ENCODE measurements at regions not wholly inside any gene's neighbourhood (a gene's known extent, or its start where the extent isn't known, plus 50 kb on each side); places are given as distances from the start of the nearest gene placed in this dataset.

- H3K27me3 ChIP-seq = no peaks in the 10 kb centered on the region
- peaks cover 0 to 9% (median 0%) of the 10 kb centered on the region in 4 donors for H3K4me1 ChIP-seq
- TF ChIP-seq POLR2A (IDR thresholded peaks at IDR 0.05) = no peak
- TF ChIP-seq CTCF (IDR thresholded peaks at IDR 0.05) = no peak
- TF ChIP-seq EP300 (IDR thresholded peaks at IDR 0.05) = no peak
- no peaks in the 10 kb centered on the region for H3K9me3 ChIP-seq
- no peak overlapping the region for H3K4me3 ChIP-seq
- no peaks in the 10 kb centered on the region for H3K36me3 ChIP-seq
- WGBS, 2 donors = 58 to 65% methylated on average over 2 of the region's 2 CpGs
- no peak for DNase-seq (ENCODE audit: low spot score in 2 of 2)
- no peak overlapping the region for H3K27ac ChIP-seq
Observed at GRCh38 chr1:69491416-69491815, 76.3 kb upstream of the LRRC7 start.

DNA sequence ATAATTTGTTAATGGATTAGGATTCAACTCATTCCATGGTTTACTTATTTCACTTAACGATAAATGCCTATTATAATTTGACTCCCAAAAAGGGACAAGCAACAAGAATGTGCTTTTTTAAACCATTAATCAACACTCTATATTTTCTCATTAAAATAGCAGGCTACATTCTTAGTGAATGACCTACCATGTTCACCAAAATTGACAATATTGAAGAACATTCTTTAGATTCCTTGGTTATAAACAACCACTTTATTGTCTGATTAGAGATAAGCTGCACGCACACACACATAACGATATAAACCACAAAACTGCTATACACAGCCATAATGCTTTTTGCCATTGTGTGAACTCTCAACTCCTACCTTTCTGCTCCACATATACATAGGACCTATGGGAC is 75.4 kb upstream of the LRRC7 start:
- WGBS, 2 donors = 43 to 53% methylated on average over 3 of the region's 3 CpGs
- TF ChIP-seq EP300 (IDR thresholded peaks at IDR 0.05) = no peak
- no peak for TF ChIP-seq CTCF (IDR thresholded peaks at IDR 0.05)
- no peak for TF ChIP-seq POLR2A (IDR thresholded peaks at IDR 0.05)
- Histone ChIP-seq H3K27me3 (no peaks in the 10 kb centered on the region), H3K4me3 (no peak overlapping the region), H3K27ac (no peak overlapping the region), H3K9me3 (no peaks in the 10 kb centered on the region), H3K36me3 (no peaks in the 10 kb centered on the region), H3K4me1 (peaks cover 0 to 9% (median 0%) of the 10 kb centered on the region in 4 donors)
- DNase-seq (ENCODE audit: low spot score in 2 of 2) = no peak

DNA sequence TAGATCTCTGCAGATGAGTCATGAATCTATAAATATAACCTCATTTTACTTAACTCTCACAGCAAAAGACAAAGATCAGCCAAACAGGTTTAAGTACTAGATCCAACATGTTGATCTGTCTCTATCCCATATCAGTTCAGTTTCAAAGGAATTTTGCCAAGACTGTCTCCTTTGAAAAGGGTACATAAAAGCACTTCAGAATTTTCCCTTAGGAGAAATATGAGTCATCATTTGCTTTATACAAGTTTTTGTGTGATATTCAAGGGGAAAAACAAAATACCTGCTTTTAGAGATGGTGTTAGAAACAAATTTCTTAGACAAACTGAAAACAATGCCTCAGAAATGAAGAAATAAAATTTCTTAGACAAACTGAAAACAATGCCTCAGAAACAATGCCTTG is 73.5 kb upstream of the LRRC7 start:
- no peak for DNase-seq (ENCODE audit: low spot score in 2 of 2)
- Histone ChIP-seq H3K9me3 (no peaks in the 10 kb centered on the region), H3K27me3 (no peaks in the 10 kb centered on the region), H3K4me1 (peaks cover 0 to 9% (median 0%) of the 10 kb centered on the region in 4 donors), H3K27ac (no peak overlapping the region), H3K36me3 (no peaks in the 10 kb centered on the region), H3K4me3 (no peak overlapping the region)
- TF ChIP-seq CTCF (IDR thresholded peaks at IDR 0.05) (no peak), EP300 (IDR thresholded peaks at IDR 0.05) (no peak), POLR2A (IDR thresholded peaks at IDR 0.05) (no peak)

DNA sequence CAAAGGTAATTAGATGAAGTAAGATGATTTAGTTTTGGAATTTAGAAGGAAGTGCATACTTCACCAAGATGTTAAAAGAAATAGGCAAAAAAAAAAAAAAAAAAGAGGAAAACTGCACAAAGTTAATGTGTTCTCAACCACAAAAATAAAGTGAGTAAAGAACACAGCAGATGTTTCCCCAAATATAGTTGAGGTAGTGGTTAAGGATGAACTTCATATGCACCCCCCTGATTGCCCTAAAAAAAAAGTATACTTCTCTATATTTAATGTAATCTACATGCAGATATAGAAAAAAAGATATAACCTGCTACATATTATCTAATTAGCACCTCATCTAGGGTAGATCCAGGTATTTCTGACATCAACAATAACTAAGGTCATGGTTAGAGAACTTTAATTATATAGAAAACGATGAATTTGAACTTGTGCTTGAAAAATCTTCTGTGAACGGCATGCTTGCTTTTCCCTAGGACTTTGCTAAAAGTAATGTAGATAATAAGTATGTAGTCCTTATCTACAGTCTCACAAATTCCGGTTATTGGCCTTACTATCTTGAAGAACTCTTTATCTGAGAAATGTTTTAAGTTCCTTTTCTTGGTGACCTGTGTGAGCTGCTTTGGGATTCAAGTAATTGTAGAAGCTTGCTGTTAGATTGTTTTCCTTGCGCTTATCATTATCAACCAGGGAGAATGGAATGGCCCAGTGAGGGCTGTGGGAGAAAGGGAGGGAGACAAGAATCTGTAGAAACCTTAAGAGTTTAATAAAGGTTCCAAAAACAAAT is 70.1 kb upstream of the LRRC7 start:
- Histone ChIP-seq H3K27ac (no peak overlapping the region), H3K4me3 (no peak overlapping the region), H3K4me1 (no peaks in the 10 kb centered on the region), H3K9me3 (no peaks in the 10 kb centered on the region), H3K27me3 (no peaks in the 10 kb centered on the region), H3K36me3 (no peaks in the 10 kb centered on the region)
- no peak for DNase-seq (ENCODE audit: low spot score in 2 of 2)
- no peak for TF ChIP-seq CTCF (IDR thresholded peaks at IDR 0.05)
- no peak for TF ChIP-seq POLR2A (IDR thresholded peaks at IDR 0.05)
- no peak for TF ChIP-seq EP300 (IDR thresholded peaks at IDR 0.05)
- 77 to 79% methylated on average over 4 of the region's 4 CpGs for WGBS, 2 donors

GRCh38 chr1:69498711-69499110 is 69.0 kb upstream of the LRRC7 start:
- TF ChIP-seq EP300 (IDR thresholded peaks at IDR 0.05) (no peak), POLR2A (IDR thresholded peaks at IDR 0.05) (no peak), CTCF (IDR thresholded peaks at IDR 0.05) (no peak)
- Histone ChIP-seq H3K4me1 (no peaks in the 10 kb centered on the region), H3K9me3 (no peaks in the 10 kb centered on the region), H3K4me3 (no peak overlapping the region), H3K27me3 (no peaks in the 10 kb centered on the region), H3K36me3 (no peaks in the 10 kb centered on the region), H3K27ac (no peak overlapping the region)
- no peak for DNase-seq (ENCODE audit: low spot score in 2 of 2)
- WGBS, 2 donors = 82 to 95% methylated on average over 1 of the region's 1 CpG
